ENCODE measurements at regions not wholly inside any gene's neighbourhood (a gene's known extent, or its start where the extent isn't known, plus 50 kb on each side); places are given as distances from the start of the nearest gene placed in this dataset.

- no peak for DNase-seq
These were observed 384.0 kb upstream of the KCNMB2 start for GRCh38 chr3:178152031-178152806.

DNA sequence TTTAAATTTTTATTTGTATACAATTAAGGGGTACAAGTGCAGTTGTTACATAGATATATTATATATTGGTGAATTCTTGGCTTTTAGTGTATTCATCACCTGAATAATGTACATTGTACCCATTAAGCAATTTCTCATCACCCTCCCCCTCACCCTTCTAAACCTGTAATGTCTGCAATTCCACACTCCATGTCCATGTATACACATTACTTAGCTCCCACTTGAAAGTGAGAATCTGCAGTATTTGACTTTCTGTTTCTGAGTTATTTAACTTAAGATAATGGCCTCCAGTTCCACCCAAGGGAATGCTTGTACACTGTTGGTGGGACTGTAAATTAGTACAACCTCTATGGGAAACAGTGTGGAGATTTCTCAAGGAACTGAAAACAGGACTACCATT is 383.2 kb upstream of the KCNMB2 start:
- DNase-seq, result no peak

- no peak for DNase-seq
These were observed 380.7 kb upstream of the KCNMB2 start for GRCh38 chr3:178155521-178155920.

- DNase-seq, result no peak
These were observed 379.9 kb upstream of the KCNMB2 start for GRCh38 chr3:178156301-178156700.

DNA sequence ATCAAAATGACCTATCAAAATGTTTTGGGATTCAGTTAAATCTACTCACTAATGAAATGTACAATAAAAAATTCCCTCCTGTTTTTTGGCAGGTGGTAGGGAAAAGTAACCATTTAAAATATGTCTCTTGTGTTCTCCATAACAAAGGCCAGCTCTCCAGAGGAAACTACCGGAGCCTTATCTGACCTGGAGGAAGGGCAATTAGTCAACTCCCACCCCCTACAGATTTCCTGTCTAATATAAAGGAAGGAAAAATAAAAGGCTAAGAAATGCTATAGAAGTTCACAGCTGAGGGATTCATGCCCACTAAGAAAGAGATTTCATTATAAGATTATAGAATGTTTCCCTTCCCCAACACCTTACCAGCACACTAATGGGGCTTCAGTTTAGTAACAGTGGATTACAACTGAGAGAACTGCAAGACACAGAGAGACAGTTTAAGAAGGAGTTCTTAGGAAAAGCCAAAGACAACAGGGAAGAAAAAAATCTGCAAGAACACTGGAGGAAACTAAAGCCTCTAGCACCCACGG is 376.5 kb upstream of the KCNMB2 start:
- no peak for DNase-seq

GRCh38 chr3:178169421-178169820 is 366.8 kb upstream of the KCNMB2 start:
- no peak for DNase-seq

DNA sequence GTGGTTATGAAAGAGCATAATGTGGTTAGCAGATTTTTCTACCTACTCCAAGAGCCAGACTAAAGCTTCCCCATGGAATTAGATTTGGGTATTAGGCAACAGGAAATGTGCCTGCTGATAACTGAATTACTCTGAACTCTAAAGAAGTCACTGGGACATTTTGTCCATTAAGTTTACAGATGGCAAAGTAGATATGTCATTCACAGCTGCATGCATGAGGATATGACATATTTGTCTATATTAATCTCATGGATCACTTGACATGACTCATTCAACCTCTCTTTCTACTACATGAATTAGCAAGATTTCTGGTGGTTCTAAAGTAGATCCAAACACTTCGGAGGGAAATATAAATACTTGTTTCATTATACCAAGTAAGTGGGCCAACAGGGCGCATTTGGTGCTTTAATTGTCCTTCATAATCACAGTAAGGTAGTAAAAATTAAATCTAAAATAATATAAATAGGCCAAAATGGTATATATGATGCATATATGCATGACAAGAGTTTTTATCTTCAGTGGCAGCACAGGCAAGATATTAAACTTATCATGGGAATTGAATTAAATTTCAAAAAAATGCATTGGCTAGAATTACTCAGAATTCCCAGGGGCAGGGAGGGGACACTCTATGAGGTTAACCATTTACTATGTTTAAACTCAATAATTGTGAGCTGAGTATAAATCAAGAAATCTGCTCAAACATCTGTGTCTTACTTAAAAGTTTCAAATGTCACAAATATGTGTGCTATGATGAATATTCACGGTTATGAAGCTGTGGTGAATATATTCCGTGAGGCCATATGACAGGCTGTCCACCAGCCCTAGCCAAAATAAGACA is 365.3 kb upstream of the KCNMB2 start:
- no peak for DNase-seq

DNA sequence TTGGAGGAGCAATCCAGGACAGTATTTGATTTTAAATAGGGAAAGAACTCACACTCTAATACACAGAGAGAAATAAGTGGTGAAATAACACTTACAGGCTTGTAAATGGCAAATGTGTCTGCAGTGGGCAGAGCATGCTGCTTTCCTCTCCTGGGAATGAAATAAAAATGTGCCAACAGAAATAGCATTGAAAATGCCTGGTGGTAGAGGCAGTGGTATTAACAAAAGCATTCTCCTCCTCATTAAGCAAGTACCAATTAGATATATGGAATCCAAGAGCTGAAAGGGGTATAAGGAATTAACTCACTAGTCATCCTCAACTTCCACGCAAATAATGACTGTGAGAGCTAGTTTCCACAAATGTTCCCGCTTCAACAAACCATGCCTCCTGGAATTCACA is 364.1 kb upstream of the KCNMB2 start:
- no peak for DNase-seq

- no peak for DNase-seq
These were observed 361.9 kb upstream of the KCNMB2 start for GRCh38 chr3:178174201-178174915.

DNA sequence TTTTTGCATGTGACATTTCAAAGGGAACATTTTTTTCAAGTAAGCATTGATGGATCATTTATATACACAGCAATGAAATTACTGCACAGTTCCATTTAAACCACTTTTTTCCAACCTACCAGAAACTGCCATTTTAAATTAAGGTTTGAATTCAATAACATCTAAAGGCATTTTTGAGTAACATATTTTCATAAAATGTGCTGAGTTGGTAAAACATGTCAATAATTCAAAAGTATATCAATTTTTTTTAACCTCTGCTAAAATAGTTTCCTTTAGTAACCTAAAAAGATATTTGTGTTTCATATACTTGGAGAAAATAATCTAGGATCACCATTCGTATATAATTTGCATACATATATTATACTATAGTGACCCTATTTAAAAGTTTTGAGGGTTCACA is 355.1 kb upstream of the KCNMB2 start:
- DNase-seq, result no peak

GRCh38 chr3:178181784-178182183 is 354.5 kb upstream of the KCNMB2 start:
- DNase-seq, result no peak

- DNase-seq, result no peak
These were observed 353.9 kb upstream of the KCNMB2 start for GRCh38 chr3:178182337-178182779.

GRCh38 chr3:178184833-178185232 is 351.4 kb upstream of the KCNMB2 start:
- no peak for DNase-seq

DNA sequence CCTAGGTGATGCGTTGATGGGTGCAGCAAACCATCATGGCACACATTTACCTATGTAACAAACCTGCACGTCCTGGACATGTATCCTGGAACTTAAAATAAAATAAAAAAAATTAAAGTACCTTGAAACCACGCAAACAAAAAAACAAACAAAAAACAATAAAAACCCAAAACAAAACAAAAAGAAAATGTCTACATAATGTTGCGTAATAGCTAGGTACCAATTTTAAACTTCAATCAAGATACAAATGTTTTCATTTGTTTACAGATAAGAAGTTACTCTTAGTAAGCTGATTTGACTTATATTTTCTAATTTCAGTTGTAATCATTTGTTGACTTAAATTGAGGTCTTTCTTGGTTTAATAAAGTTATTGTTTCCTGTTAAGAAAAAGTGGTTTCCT is 349.6 kb upstream of the KCNMB2 start:
- no peak for DNase-seq

GRCh38 chr3:178189854-178190253 is 346.4 kb upstream of the KCNMB2 start:
- DNase-seq, result no peak

- DNase-seq, result no peak
These were observed 342.4 kb upstream of the KCNMB2 start for GRCh38 chr3:178193846-178194245.

DNA sequence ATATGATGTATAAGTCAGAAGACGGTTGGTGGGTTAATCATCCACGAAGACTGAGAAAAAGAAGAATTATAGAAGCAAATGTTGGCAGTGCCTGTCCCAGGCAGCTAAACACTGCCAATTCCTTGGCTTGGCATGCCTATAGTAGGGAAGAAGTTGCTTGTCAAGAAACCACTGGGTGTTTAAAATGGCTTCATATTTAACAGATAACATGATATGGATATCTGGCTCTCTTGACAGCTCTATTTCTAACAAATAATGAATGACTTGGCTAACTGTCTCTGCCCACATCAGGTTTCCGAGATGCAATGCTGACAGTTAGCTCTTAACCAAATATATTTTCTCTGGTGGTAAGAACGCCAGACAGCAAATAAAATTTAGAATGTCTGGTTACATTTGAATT is 341.7 kb upstream of the KCNMB2 start:
- DNase-seq, result no peak

DNA sequence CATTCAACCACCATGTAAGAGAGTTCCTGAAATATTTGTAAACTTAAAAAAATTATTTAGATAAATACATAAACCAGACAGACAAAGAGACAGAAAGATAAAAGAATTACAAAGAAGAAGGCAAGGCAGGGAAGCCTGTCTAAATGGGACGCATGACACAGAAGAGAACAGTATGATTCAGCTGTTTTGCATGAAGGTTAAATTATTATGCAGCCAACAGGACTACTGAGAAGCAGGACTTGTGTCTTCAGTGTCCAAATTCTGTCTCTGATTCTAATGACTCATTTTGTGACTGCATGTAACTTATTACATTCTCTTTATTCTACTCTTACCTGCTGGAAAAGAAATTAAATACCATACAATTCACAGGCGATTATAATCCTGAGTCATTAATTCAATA is 340.4 kb upstream of the KCNMB2 start:
- no peak for DNase-seq

DNA sequence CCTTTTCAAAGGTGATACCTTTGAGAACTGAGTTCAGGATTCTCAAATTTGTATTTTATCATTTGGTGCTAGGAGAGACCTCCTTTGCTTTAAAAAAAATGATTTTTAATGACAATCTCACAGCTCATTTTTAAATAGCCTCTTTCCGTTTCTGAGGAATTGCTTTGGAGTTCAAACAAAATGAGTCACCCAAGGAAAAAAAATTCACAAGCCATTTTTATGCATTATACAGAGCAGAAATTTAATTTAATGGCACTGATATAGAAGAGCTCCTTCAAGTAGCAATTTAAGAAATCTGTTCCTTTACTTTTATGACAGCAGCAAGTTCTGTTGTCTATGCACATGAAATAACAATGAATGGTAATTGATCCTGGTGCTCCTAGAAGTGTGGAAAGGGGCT is 337.9 kb upstream of the KCNMB2 start:
- no peak for DNase-seq

DNA sequence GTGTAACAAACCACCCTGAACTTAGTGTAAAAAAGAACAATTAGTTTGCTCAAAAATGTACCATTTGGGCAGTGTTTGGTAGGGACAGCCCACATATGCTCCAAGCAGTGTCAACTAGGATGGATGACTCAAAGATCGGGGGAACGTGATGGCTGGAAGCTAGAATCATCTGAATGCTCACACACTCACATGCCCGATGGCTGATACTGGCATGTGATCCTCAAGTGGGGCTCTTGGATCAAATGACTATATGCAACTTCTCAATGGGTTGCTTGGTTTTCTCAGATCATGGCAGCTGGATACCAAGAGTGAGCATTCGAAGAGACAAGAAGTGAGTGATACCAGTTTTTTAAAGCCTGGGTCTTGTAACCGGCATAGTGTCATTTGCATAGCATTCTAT is 335.9 kb upstream of the KCNMB2 start:
- DNase-seq, result no peak

DNA sequence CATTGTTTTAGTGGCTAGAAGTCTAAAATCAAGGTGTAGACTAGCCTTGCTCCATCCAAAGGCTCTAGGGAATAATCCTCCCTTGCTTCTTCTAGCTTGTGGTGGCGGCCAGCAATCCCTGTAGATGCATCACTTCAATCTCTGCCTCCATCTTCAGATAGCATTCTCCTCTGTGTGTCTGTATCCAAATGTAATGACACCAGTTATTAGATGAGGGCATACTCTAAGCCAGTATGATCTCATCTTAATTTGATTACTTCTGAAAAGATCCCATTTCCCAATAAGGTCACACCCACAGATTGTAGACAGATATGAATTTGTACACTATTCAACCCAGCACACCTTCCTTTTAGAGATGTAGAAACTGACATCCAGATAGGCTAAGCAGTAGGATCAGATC is 334.5 kb upstream of the KCNMB2 start:
- DNase-seq, result no peak

GRCh38 chr3:178202194-178202593 is 334.0 kb upstream of the KCNMB2 start:
- no peak for DNase-seq

- no peak for DNase-seq
These were observed 333.1 kb upstream of the KCNMB2 start for GRCh38 chr3:178203165-178203564.

All from SW 1271 (cell line).